Stimulated activated CD4-positive, alpha-beta T cell treated with anti-CD3 and anti-CD28 coated beads, Interleukin-2, amount 100 ng/mL, for 4 hours (primary cell): ENCODE measurements at regions not wholly inside any gene's neighbourhood (a gene's known extent, or its start where the extent isn't known, plus 50 kb on each side); places are given as distances from the start of the nearest gene placed in this dataset.

Experiments
- DNase-seq: peaks from one replicate; pipeline ENCODE4 v3.0.0-alpha.2; 2020; ENCODE audit warnings: low read depth

DNA sequence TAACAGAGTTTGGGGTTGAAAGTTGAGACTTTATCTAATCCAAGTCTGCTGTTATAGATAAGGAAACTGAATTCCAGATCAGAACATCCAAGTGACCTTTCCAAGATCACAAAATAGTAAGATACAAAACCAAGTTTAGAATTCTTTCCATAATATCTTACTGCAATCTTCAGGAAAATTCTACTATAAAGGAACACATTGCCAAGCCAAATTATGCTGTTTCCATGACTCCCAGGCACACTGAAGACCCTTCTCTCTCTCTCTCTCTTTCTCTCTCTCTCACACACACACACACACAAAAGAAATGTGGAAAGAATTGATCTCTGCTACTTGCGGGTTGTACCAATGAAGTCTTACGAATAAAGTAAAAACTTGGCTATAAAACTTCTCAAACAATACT, 398.4 kb downstream of the METTL4 start:
- no peak for DNase-seq

DNA sequence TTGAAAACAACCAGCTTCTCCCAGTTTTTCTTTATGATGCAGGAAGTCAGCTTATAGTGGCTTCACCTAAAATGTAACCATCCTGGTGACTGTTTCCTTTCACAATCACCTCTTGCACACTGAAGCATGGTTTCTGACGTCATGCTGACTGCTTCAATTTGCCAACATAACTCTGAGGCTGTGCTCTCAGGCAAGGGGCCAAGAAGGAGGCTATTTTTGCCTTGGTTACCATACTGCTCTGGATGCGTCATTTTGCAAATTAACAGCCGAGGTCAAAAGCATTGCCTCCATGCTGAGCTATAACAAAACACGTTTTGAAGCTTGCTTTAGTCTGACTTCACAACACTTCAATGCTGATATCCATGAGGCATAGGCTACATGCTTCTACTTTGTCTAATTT, 397.8 kb downstream of the METTL4 start:
- DNase-seq = no peak

DNA sequence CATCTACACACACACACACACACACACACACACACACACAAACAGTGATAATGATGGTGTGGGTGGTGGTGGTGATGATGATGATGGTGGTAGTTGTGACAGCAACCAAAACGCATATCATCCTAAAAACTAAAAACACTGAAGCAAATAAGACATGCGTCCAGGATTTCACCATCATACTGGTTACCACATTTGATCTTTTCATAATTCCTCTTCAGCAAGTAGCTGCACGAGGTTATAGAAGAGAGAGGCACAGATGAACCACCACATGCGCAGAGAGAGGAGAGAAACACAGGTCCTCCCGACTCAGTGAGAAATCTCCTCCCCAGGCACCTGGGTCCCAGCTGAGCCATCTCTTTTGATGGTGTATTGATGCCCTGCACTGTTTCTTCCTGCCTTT, 393.3 kb downstream of the METTL4 start:
- no peak for DNase-seq

DNA sequence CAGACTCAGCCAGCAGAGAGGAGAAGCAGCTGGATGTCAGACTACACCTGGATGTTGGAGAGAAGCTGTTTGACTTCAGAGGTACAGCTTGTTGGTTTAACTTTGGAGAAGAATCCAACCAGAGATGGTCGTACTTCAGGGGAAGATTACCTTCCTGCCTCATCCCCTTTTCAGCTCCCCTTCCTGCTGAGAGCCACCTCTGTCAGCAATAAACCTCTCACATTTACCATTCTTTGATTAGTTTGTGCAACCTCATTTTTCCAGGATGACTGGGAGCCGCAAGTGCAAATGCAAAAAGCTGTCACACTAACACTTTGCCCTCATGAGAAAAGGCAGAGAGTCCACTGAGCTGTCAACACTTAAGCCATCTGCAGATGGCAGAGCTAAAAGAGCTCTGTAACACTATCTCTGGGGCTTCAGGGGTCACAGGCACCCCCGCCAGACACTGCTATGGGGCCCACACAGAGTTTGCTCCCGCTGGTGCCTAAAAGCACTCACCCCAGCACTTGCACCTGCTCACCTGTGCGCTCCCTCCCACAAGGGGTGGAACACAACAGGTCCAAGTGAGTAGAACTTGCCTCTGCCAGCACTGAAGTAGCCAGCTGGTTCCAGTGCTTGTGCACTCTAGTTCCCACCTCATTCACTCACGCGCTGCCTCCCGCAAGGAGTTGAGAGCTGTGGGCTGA, 391.7 kb downstream of the METTL4 start:
- no peak for DNase-seq

DNA sequence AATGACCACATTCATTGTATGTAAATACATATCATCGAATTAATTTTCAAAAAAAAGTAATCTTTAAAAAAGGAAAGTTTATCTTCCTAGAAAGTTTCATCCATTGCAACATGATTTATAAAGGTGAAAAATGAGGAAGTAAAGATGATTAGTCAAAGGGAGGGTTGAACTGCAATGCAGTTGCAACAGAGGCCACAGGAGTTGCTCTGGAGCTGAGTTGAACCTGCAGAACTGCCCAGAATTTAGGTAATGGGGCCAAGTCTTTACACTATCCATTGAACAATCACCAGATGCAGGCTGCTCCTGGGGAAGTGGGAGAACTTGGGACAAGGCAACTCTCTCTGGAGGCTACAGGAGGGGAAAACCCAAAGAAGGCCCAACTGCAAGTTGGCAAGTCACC, 390.7 kb downstream of the METTL4 start:
- DNase-seq = no peak

DNA sequence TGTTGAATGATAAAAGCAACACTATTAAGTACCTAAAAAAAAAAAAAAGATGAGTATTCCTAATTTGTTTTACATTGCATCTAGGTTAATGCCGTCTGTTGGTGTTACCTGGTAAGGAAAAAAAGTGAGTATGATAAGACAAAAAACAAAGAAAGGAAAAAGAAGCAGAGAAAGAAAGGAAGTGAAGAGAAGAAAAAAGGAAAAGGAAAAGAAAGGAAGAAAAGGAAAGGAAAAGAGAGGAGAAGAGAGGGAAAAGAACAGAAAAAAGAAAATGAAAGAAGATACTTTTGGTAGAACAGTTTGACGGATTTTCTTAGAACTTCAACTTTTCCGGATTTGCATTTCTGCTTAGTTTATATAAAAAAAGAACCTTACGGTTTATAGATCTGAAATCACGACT, 387.9 kb downstream of the METTL4 start:
- no peak for DNase-seq

DNA sequence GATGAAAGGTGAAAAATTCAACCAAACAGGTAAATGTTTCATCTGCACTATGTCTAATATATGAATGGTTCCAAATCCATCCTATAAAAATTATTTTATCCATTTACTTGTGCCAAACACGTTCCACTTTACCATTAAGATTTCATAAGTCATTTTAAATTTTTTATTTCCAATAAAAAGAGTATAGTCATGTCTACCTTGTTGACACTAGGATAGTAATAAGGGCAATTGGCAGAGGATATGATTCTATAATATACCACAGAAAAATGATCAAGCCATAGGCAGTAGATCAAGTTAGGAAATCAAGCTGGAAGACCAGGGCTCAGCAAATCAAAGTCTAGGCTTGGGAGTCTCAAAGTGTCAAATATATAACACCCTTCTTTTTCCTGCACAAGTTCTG, 384.3 kb downstream of the METTL4 start:
- no peak for DNase-seq

DNA sequence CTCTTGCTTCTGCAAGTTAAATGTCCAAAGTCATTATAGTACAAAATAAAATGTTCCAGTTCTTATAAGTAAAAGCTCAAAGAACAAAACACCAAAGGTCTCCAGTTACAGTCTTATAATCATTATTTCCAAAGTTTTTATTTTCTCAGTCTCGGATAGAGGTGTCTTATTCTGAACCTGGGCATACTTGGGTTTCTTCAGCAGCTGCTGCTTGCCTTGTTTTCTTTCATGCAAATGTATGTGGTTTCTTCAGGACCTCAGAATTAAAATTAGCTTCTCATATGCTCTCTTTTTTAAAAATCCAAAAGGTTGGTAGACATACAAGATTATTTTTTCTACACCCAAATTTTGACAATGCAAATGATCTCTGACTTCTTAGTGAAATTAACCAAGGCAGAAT, 383.0 kb downstream of the METTL4 start:
- DNase-seq = no peak

DNA sequence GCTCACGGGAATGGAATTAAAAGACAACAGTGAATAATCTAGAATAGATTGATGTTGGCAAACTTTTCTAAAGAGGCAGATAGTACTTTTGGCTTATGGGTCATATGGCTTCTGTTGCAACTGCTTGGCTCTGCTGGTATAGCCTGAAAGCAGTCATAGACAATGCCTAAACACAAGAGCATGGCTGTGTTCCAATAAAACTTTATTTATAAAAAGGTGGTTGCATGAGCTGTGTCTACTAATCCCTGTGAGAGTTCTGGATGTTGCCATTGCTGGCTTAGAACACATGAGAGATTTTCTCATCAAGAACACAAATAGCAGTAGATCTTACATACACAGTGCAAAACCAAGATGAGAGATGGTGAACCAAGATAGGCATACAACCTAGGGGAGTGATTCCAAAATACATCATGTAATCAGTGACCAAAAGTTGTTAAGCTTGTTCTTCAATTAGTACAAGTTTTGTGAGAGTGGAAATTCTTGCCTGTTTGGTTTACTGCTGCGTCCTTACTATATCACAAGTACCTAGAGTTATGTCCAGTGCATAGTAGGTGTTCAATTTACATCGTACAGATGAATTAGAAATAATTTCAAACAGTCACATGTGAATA, 380.0 kb downstream of the METTL4 start:
- no peak for DNase-seq

DNA sequence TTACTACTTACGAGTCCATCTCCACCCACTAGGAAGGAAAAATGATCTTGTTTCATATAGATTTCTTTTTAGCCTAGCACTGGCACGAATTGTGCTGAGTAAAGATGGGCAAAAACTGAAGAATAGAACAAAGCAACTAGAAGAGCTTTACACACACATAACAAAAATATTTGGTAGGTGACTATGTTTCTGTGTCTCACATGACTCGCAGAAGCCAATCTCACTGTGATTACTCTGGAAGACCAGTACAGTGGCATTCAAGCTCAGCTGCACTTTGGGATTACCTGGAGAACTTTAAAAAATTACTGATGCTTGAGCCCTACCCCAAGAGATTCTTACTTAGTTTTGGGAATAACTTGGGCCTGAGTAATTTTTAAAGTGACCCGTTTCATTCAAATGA, 378.7 kb downstream of the METTL4 start:
- DNase-seq = no peak

DNA sequence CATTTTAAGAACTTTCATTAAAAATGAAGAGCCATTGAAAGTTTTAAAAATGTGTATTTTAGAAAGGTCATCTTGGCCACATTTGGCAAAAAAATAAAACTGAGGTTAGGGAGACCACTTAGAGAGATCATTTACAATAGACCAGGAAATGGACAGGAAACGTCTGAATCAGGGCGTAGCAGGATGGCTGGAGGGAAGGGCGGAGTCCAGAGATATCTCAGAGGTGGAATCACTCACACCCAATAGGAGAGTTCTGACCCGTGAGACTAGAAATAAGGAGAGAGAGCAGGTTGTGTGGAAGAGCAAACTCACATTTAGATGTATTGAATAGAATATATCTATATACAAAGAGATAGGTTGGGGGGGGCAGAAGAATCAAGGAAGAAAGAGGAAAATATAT, 373.4 kb downstream of the METTL4 start:
- DNase-seq = no peak

DNA sequence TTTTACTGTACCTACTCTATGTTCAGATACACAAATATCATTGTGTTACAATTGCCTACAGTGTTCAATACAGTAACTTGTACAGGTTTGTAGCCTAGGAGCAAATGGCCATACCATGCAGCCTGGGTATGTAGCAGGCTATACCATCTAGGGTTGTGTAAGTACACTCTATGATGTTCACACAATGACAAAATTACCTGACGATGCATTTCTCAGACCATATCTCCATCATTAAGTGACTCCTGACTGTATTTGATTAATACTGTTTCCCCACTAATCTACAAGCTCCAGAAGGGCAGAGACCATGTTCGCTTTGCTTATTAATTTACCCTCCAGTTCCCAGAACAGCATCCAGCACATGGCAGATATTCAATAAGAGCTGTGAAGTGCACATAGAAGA, 372.2 kb downstream of the METTL4 start:
- no peak for DNase-seq

DNA sequence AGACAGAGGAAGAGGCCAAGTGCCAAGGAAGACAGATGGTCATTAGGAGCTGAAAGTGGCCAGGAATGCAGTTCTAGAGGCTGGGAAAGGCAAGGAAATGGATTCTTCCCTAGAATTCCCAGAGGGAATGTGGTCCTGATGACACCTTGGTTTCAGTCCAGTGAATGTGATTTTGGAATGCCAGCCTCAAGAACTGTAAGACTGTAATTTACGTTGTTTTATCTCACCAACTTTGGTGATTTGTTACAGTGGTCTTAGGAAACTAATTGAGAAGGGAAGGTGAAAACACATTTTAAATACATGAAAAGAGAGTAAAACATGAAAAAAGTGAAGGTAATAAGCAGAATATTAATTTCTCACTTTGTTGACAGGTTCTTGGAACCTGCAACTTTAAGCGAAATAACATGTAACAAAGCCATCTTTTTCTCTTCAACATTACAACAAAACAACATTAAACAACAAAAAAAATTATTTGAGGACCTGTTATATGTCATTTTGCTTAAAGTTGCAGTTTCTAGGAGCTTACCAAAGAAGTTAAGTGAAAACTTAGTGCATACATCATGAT, 370.2 kb downstream of the METTL4 start:
- DNase-seq = no peak

DNA sequence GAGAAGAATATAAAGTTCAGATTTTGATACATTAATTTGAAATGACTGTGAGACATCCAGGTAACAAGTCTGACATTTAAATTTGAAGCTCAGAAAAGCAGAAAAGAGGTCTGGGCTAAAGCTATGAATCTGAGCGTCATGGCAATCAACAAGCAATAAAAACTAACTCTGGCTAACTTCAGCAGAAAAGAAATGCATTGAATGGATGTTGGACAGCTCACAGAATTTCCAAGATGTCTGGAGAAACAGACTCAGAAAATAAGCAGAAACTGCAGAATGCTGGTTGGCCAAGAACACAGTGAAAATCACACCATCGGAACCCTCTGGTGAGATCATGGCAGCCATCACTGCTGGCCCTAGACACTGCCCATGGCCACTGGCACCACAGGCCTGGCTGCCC, 366.6 kb downstream of the METTL4 start:
- no peak for DNase-seq

DNA sequence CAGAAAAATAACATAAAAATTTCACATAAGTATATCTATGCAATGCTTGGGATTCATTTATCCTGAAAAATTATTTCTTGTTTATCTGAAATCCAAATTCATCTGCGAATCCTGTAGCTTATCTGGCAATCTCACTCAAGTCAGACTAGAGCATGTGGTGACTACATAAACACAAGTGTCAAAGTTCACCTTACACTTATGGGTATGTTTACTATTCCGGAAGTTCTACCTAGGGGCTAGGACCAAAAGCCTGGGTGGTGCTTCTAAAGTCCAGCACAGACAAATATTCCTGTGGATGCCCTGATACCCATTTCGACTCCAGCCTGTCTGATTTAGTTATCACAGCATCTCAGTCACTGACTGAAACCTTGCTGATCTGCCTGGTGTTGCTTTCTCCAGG, 364.0 kb downstream of the METTL4 start:
- DNase-seq = no peak

DNA sequence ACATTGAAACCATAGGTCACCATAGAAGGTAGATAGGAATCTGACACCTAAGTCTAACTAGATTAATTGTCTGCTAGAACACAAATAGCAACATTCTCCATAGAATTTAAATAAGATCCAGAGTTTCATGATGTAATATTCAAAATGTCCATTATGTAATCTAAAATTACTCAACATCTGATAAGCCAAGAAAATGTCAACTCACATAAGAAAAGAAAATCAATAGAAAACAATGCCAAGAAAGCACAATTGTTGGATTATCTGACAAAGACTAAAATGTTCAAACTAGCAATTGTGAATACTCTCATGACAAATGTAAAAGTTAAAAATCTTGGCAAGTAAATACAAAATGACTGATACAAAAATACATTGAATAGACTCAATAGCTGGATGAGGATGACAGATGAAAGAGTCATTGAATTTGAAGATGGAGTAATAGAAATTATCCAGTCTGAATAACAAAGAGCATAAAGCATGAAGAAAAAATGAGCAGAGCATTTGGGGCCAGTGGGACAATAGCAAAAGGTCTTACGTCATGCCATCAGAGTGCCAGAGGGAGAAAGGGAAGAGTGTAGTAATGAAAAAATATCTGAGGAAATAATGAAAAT, 358.6 kb downstream of the METTL4 start:
- no peak for DNase-seq

DNA sequence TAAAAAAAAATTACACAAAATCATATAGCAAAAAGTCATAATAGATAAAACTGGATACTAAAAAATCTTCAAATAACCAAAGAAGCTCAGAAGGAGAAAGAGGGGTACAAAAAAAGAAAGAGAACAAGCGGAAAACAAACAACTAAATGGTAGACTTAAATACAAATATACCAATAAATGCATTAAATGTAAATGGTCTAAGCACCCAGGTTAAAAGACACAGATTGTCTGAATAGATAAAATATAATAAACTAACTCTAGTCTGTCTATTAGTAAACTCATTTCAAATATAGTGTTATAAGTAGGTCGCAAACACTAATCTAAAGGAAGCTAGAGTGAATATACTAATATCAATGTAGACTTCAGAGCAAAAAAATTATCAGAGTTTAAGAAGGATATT, 357.4 kb downstream of the METTL4 start:
- DNase-seq = no peak

DNA sequence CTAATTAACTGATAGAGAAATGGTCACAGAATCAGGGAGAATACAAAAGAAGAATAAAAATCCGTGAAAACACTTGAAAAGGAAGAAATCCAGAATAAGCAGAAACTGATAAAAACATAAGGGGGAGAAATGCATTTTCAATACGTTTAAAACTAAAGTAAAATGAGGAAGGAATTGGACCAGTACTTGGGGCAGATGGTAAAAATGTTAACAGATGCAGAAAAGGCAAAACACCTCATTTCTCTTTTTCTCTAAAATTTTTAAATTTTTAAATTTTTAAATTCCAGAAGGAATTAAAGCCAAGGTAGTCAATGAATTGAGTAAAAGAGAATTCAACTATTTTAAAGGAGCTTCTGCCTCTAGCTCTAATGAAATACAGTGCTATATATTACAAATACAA, 353.9 kb downstream of the METTL4 start:
- DNase-seq = no peak

DNA sequence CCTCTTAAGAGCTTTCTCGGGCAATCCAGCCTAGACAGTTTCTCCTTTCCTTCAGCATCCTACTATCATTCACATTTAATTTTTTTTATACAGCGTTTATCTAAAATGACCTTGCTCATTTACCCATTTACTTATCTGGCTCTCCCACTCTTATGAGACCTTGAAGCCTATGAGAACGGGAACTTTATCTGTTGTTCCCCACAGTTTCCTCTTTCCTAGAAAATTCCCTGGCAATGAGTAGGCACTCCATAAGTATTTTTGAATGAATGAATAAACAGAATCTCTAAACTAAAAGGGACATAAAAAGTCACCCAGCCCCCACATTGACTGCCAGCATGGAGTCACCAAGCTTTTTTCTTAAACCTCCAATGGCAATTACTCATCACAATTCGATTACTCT, 353.2 kb downstream of the METTL4 start:
- DNase-seq = no peak

DNA sequence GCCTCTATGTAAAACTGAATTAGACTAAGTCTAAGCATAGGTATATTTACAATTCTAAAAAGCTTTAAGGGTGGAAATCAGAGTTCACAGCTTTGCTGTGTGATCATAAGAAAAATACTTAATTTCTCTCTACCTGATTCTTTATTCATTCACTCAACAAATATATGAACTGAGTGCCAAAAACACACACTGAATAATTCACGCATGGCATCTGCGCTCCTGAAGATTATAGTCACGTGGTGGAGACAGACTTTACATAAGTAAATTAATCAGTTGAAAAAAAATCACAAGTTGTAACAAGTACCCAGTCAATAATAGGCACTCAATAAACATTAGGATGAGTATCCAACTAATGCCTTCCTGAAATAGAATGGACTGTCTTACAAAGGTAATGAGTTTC, 351.6 kb downstream of the METTL4 start:
- DNase-seq = no peak

DNA sequence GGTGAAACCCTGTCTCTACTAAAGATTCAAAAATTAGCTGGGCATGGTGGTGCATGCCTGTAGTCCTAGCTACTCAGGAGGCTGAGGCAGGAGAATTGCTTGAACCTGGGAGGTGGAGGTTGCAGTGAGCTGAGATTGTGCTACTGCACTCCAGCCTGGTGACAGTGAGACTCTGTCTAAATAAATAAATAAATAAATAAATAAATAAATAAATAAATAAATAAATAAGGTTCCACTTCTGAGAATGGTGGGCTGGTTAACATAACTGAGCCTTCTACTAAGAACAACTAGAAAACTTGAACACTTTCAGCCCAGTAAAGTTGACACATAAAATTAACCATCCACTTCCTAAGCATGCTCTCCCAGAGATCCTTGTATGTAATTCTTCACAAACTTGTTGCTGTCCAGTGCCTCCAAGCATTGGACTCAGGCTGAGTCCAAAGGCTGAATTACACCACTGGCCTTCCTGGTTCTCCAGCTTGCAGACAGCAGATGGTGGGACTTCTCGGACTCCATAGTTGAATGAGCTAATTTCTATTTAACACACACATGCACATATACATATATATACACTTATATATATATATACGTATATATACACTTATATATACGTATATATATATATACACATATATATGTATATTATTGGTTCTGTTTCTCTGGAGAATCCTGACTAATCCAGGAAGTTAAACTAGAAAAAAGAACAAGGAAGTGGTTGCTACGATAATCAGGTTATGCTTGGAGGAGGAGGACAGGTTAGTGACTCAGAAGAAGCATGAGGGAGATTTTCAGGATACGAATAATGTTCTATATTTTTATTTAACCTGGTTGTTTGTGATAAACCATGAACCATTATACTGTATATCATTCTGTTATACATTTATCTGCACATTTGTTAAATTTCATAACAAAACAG, 348.8 kb downstream of the METTL4 start:
- DNase-seq = no peak

DNA sequence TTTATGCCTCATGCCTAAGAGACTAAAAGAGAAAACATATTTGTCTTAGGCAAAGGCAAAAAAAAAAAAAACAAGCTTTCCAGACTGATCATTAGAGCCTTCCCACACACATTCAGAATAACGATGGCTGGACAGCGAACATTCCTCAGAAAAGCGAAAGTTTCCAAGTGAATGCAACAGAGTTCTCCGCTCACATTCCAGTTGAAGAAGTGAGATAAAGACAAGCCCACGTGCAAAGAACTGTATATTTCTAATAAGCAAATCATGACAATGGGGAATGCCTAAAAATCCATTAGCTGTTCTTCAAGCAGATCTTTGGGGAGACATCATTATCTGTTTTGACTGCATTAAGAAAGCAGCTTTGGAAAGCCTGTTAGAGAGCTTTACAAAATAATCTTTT, 347.9 kb downstream of the METTL4 start:
- no peak for DNase-seq

DNA sequence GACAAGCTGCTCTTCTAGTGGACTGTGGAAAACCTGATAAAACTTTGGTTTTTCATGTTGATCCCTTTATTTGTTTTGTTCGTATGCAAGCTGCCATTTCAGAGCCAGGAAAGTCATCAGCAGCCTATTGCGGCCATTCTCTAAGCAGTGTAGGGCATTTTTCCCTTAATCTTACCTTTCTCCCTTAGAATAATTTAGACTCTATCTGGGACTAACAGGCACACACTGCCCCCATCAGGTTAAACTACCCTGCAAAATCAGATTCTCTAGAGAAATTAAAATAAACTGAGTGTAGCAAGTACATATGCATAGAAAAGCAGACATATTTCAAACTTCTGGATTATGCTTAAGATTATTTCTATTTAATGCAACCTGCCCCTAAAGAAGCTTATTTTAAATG, 347.5 kb downstream of the METTL4 start:
- no peak for DNase-seq
